ENCODE measurements at regions not wholly inside any gene's neighbourhood (a gene's known extent, or its start where the extent isn't known, plus 50 kb on each side); places are given as distances from the start of the nearest gene placed in this dataset.
A peak's percentile ranks its signal among the peaks of the same experiment; 100 is the strongest.
"Not testable (repeated sequence)": the region's sequence is repeated elsewhere in the genome, so short reads cannot be mapped to it uniquely, and the experiment has no call there.

GRCh38 chr5:94064025-94064424, 322.6 kb upstream of the POU5F2 start:
- Histone ChIP-seq H3K27me3 (ENCODE audit: control insufficient read depth, insufficient read depth, low read length) (no peaks in the 10 kb centered on the region), H3K9ac (ENCODE audit: low read depth, low read length) (no peak overlapping the region)

GRCh38 chr5:94057655-94058054, 316.3 kb upstream of the POU5F2 start:
- no peaks in the 10 kb centered on the region for H3K27me3 ChIP-seq (ENCODE audit: control insufficient read depth, insufficient read depth, low read length)
- no peaks in the 10 kb centered on the region for H3K36me3 ChIP-seq (ENCODE audit: control insufficient read depth, insufficient read depth, low read length)
- no peak overlapping the region for H3K9ac ChIP-seq (ENCODE audit: low read depth, low read length)
- H3K27ac ChIP-seq (ENCODE audit: low read depth, low read length) = peak overlapping the region; percentile 66
- H3K9me3 ChIP-seq (ENCODE audit: control insufficient read depth, insufficient read depth, low read length) = no peaks in the 10 kb centered on the region
- no peak overlapping the region for H3K4me3 ChIP-seq (ENCODE audit: low read depth, low read length)
- peaks cover 15% of the 10 kb centered on the region for H3K4me1 ChIP-seq (ENCODE audit: control insufficient read depth, insufficient read depth, low read length)

More at GRCh38 chr5:94064025-94064424, 322.6 kb upstream of the POU5F2 start:
- Histone ChIP-seq H3K4me1 (ENCODE audit: control insufficient read depth, insufficient read depth, low read length) (no peaks in the 10 kb centered on the region), H3K4me3 (ENCODE audit: low read depth, low read length) (no peak overlapping the region), H3K27ac (ENCODE audit: low read depth, low read length) (no peak overlapping the region), H3K9me3 (ENCODE audit: control insufficient read depth, insufficient read depth, low read length) (peaks cover 7% of the 10 kb centered on the region; the same call in 1 of the 2 replicates), H3K36me3 (ENCODE audit: control insufficient read depth, insufficient read depth, low read length) (no peaks in the 10 kb centered on the region)

GRCh38 chr5:94057217-94057616, 315.8 kb upstream of the POU5F2 start:
- no peaks in the 10 kb centered on the region for H3K9me3 ChIP-seq (ENCODE audit: control insufficient read depth, insufficient read depth, low read length)
- no peaks in the 10 kb centered on the region for H3K36me3 ChIP-seq (ENCODE audit: control insufficient read depth, insufficient read depth, low read length)
- H3K4me1 ChIP-seq (ENCODE audit: control insufficient read depth, insufficient read depth, low read length) = peaks cover 15% of the 10 kb centered on the region
- no peak overlapping the region for H3K4me3 ChIP-seq (ENCODE audit: low read depth, low read length)
- no peak overlapping the region for H3K27ac ChIP-seq (ENCODE audit: low read depth, low read length)
- H3K27me3 ChIP-seq (ENCODE audit: control insufficient read depth, insufficient read depth, low read length) = no peaks in the 10 kb centered on the region
- no peak overlapping the region for H3K9ac ChIP-seq (ENCODE audit: low read depth, low read length)

- H3K9ac ChIP-seq (ENCODE audit: low read depth, low read length); H3K4me3 ChIP-seq (ENCODE audit: low read depth, low read length); H3K27ac ChIP-seq (ENCODE audit: low read depth, low read length); H3K27me3 ChIP-seq (ENCODE audit: control insufficient read depth, insufficient read depth, low read length); H3K36me3 ChIP-seq (ENCODE audit: control insufficient read depth, insufficient read depth, low read length); H3K9me3 ChIP-seq (ENCODE audit: control insufficient read depth, insufficient read depth, low read length): not testable (repeated sequence)
- H3K4me1 ChIP-seq (ENCODE audit: control insufficient read depth, insufficient read depth, low read length) = peaks cover 14% of the 10 kb centered on the region
Observed at GRCh38 chr5:94049307-94049922, 308.0 kb upstream of the POU5F2 start.

GRCh38 chr5:94045839-94046782, 304.7 kb upstream of the POU5F2 start:
- no peak overlapping the region for H3K9ac ChIP-seq (ENCODE audit: low read depth, low read length)
- no peaks in the 10 kb centered on the region for H3K27me3 ChIP-seq (ENCODE audit: control insufficient read depth, insufficient read depth, low read length)
- no peak overlapping the region for H3K4me3 ChIP-seq (ENCODE audit: low read depth, low read length)
- no peaks in the 10 kb centered on the region for H3K36me3 ChIP-seq (ENCODE audit: control insufficient read depth, insufficient read depth, low read length)
- H3K4me1 ChIP-seq (ENCODE audit: control insufficient read depth, insufficient read depth, low read length) = peaks cover 14% of the 10 kb centered on the region
- H3K9me3 ChIP-seq (ENCODE audit: control insufficient read depth, insufficient read depth, low read length) = peaks cover 17% of the 10 kb centered on the region
- H3K27ac ChIP-seq (ENCODE audit: low read depth, low read length) = peak overlapping the region; percentile 63

GRCh38 chr5:94043311-94043710, 301.9 kb upstream of the POU5F2 start:
- Histone ChIP-seq H3K36me3 (ENCODE audit: control insufficient read depth, insufficient read depth, low read length) (no peaks in the 10 kb centered on the region), H3K27me3 (ENCODE audit: control insufficient read depth, insufficient read depth, low read length) (no peaks in the 10 kb centered on the region), H3K9me3 (ENCODE audit: control insufficient read depth, insufficient read depth, low read length) (peaks cover 17% of the 10 kb centered on the region), H3K27ac (ENCODE audit: low read depth, low read length) (no peak overlapping the region), H3K4me1 (ENCODE audit: control insufficient read depth, insufficient read depth, low read length) (peaks cover 22% of the 10 kb centered on the region), H3K9ac (ENCODE audit: low read depth, low read length) (no peak overlapping the region), H3K4me3 (ENCODE audit: low read depth, low read length) (no peak overlapping the region)

- peaks cover 26% of the 10 kb centered on the region for H3K4me1 ChIP-seq (ENCODE audit: control insufficient read depth, insufficient read depth, low read length)
- H3K27ac ChIP-seq (ENCODE audit: low read depth, low read length) = no peak overlapping the region
- no peak overlapping the region for H3K9ac ChIP-seq (ENCODE audit: low read depth, low read length)
- H3K27me3 ChIP-seq (ENCODE audit: control insufficient read depth, insufficient read depth, low read length) = no peaks in the 10 kb centered on the region
- no peaks in the 10 kb centered on the region for H3K36me3 ChIP-seq (ENCODE audit: control insufficient read depth, insufficient read depth, low read length)
- H3K4me3 ChIP-seq (ENCODE audit: low read depth, low read length) = no peak overlapping the region
- H3K9me3 ChIP-seq (ENCODE audit: control insufficient read depth, insufficient read depth, low read length) = peaks cover 17% of the 10 kb centered on the region
Observed at GRCh38 chr5:94040591-94041148, 299.3 kb upstream of the POU5F2 start.

GRCh38 chr5:94039101-94039500, 297.7 kb upstream of the POU5F2 start:
- peaks cover 21% of the 10 kb centered on the region; the same call in 1 of the 2 replicates for H3K4me1 ChIP-seq (ENCODE audit: control insufficient read depth, insufficient read depth, low read length)
- H3K9me3 ChIP-seq (ENCODE audit: control insufficient read depth, insufficient read depth, low read length) = peaks cover 14% of the 10 kb centered on the region
- H3K27me3 ChIP-seq (ENCODE audit: control insufficient read depth, insufficient read depth, low read length) = no peaks in the 10 kb centered on the region
- H3K36me3 ChIP-seq (ENCODE audit: control insufficient read depth, insufficient read depth, low read length) = no peaks in the 10 kb centered on the region
- H3K27ac ChIP-seq (ENCODE audit: low read depth, low read length) = no peak overlapping the region
- no peak overlapping the region for H3K9ac ChIP-seq (ENCODE audit: low read depth, low read length)
- no peak overlapping the region for H3K4me3 ChIP-seq (ENCODE audit: low read depth, low read length)

- H3K36me3 ChIP-seq (ENCODE audit: control insufficient read depth, insufficient read depth, low read length) = no peaks in the 10 kb centered on the region
- H3K4me3 ChIP-seq (ENCODE audit: low read depth, low read length) = no peak overlapping the region
- no peaks in the 10 kb centered on the region for H3K9me3 ChIP-seq (ENCODE audit: control insufficient read depth, insufficient read depth, low read length)
- H3K4me1 ChIP-seq (ENCODE audit: control insufficient read depth, insufficient read depth, low read length) = peaks cover 24% of the 10 kb centered on the region
- no peak overlapping the region for H3K9ac ChIP-seq (ENCODE audit: low read depth, low read length)
- no peak overlapping the region for H3K27ac ChIP-seq (ENCODE audit: low read depth, low read length)
- no peaks in the 10 kb centered on the region for H3K27me3 ChIP-seq (ENCODE audit: control insufficient read depth, insufficient read depth, low read length)
Observed at GRCh38 chr5:94031631-94032030, 290.2 kb upstream of the POU5F2 start.

GRCh38 chr5:94028001-94028400, 286.6 kb upstream of the POU5F2 start:
- H3K4me3 ChIP-seq (ENCODE audit: low read depth, low read length) = no peak overlapping the region; the same call in 1 of the 2 replicates
- H3K4me1 ChIP-seq (ENCODE audit: control insufficient read depth, insufficient read depth, low read length) = peaks cover 16% of the 10 kb centered on the region
- no peaks in the 10 kb centered on the region for H3K27me3 ChIP-seq (ENCODE audit: control insufficient read depth, insufficient read depth, low read length)
- no peaks in the 10 kb centered on the region; the same call in 1 of the 2 replicates for H3K9me3 ChIP-seq (ENCODE audit: control insufficient read depth, insufficient read depth, low read length)
- no peak overlapping the region for H3K9ac ChIP-seq (ENCODE audit: low read depth, low read length)
- H3K27ac ChIP-seq (ENCODE audit: low read depth, low read length) = peak overlapping the region; percentile 13
- H3K36me3 ChIP-seq (ENCODE audit: control insufficient read depth, insufficient read depth, low read length) = no peaks in the 10 kb centered on the region

- H3K27me3 ChIP-seq (ENCODE audit: control insufficient read depth, insufficient read depth, low read length) = no peaks in the 10 kb centered on the region
- peak overlapping the region; percentile 13 for H3K27ac ChIP-seq (ENCODE audit: low read depth, low read length)
- no peaks in the 10 kb centered on the region; the same call in 1 of the 2 replicates for H3K9me3 ChIP-seq (ENCODE audit: control insufficient read depth, insufficient read depth, low read length)
- H3K36me3 ChIP-seq (ENCODE audit: control insufficient read depth, insufficient read depth, low read length) = no peaks in the 10 kb centered on the region
- no peak overlapping the region for H3K9ac ChIP-seq (ENCODE audit: low read depth, low read length)
- H3K4me1 ChIP-seq (ENCODE audit: control insufficient read depth, insufficient read depth, low read length) = peaks cover 16% of the 10 kb centered on the region
- H3K4me3 ChIP-seq (ENCODE audit: low read depth, low read length) = no peak overlapping the region
Observed at GRCh38 chr5:94027145-94027544, 285.7 kb upstream of the POU5F2 start.

Data from HUES48 (cell line).